WI38 (cell line): ENCODE measurements at regions not wholly inside any gene's neighbourhood (a gene's known extent, or its start where the extent isn't known, plus 50 kb on each side); places are given as distances from the start of the nearest gene placed in this dataset.

Experiments
- H3K4me3 ChIP-seq: 2 replicates; pipeline ENCODE4 v1.5.1; 2011; ENCODE audit warnings: low read depth, mild to moderate bottlenecking, control low read depth, low read length
- CTCF ChIP-seq: IDR thresholded peaks from 2 replicates; pipeline ENCODE4 v1.5.1; 2012; ENCODE audit warnings: low read depth, mild to moderate bottlenecking, control low read depth, low read length

- no peak for TF ChIP-seq CTCF
- no peak overlapping the region for H3K4me3 ChIP-seq
Measured at GRCh38 chr2:144859716-144860115, 339.8 kb upstream of the ZEB2 start.

GRCh38 chr2:144858211-144858610 lies 338.3 kb upstream of the ZEB2 start:
- no peak overlapping the region for H3K4me3 ChIP-seq
- TF ChIP-seq CTCF, result no peak

- no peak for TF ChIP-seq CTCF
- H3K4me3 ChIP-seq, result no peak overlapping the region
Measured at GRCh38 chr2:144854596-144854995, 334.7 kb upstream of the ZEB2 start.

- no peak for TF ChIP-seq CTCF
- no peak overlapping the region for H3K4me3 ChIP-seq
Measured at GRCh38 chr2:144849612-144850011, 329.7 kb upstream of the ZEB2 start.

GRCh38 chr2:144848423-144848822 lies 328.5 kb upstream of the ZEB2 start:
- no peak for TF ChIP-seq CTCF
- no peak overlapping the region for H3K4me3 ChIP-seq

- no peak overlapping the region for H3K4me3 ChIP-seq
- no peak for TF ChIP-seq CTCF
Measured at GRCh38 chr2:144847347-144848080, 327.6 kb upstream of the ZEB2 start.

- TF ChIP-seq CTCF, result no peak
- no peak overlapping the region for H3K4me3 ChIP-seq
Measured at GRCh38 chr2:144836635-144837350, 316.9 kb upstream of the ZEB2 start.
